SH-SY5Y (cell line): ENCODE measurements at regions not wholly inside any gene's neighbourhood (a gene's known extent, or its start where the extent isn't known, plus 50 kb on each side); places are given as distances from the start of the nearest gene placed in this dataset.

Experiments
- GATA2 ChIP-seq: IDR thresholded peaks from 2 replicates; pipeline ENCODE4 v1.6.1; 2011; ENCODE audit warnings: mild to moderate bottlenecking, low read depth, low read length
- GATA3 ChIP-seq: IDR thresholded peaks from 2 replicates; pipeline ENCODE4 v1.6.1; 2011; ENCODE audit warnings: low read depth, mild to moderate bottlenecking, low read length, moderate library complexity

GRCh38 chr20:60113024-60113724 lies 155.0 kb downstream of the CDH26 start:
- no peak for TF ChIP-seq GATA2
- no peak for TF ChIP-seq GATA3
